Sigmoid colon (tissue), 6 donors: ENCODE measurements at regions not wholly inside any gene's neighbourhood (a gene's known extent, or its start where the extent isn't known, plus 50 kb on each side); places are given as distances from the start of the nearest gene placed in this dataset.

ENCODE experiments used
- DNase-seq: peaks from one replicate; pipeline ENCODE4 v3.0.0-alpha.2; 2019
- H3K27ac ChIP-seq, 4 donors: fragments of 200-600 bp; sonication (generic); one replicate each; pipeline ENCODE4 v1.5.1; 2016 to 2019; ENCODE audit warnings: mild to moderate bottlenecking in 1 of 4
- H3K27me3 ChIP-seq, 3 donors: fragments of 200-600 bp; sonication (generic); one replicate each; pipeline ENCODE4 v1.5.1; 2019; ENCODE audit warnings: mild to moderate bottlenecking in 1 of 3
- H3K36me3 ChIP-seq, 4 donors: fragments of 200-600 bp; sonication (generic); one replicate each; pipeline ENCODE4 v1.5.1; 2016 to 2019
- H3K4me1 ChIP-seq, 4 donors: fragments of 200-600 bp; sonication (generic); one replicate each; pipeline ENCODE4 v1.5.1; 2017 to 2019
- H3K4me3 ChIP-seq, 4 donors: fragments of 200-600 bp; sonication (generic); one replicate each; pipeline ENCODE4 v1.5.1; 2017 to 2019; ENCODE audit warnings: mild to moderate bottlenecking in 2 of 4, moderate library complexity in 1 of 4
- H3K9me3 ChIP-seq, 4 donors: fragments of 200-600 bp in 3 of 4; sonication (generic) in 3 of 4; one replicate each; pipeline versions ENCODE4 v1.5.1 to v1.6.1; 2013 to 2019
- EP300 ChIP-seq, 4 donors: sonication (generic); formaldehyde crosslinking; IDR thresholded peaks; one replicate each; pipeline ENCODE4 v1.6.1; 2017; ENCODE audit warnings: antibody characterized with exemption in 4 of 4
- POLR2A ChIP-seq, 2 donors: fragments of 450-650 bp; IDR thresholded peaks; one replicate each; pipeline ENCODE4 v1.6.1; 2016; ENCODE audit warnings: antibody characterized with exemption in 2 of 2, mild to moderate bottlenecking in 2 of 2, moderate library complexity in 2 of 2
- POLR2AphosphoS5 ChIP-seq, 4 donors: sonication (generic); formaldehyde crosslinking; IDR thresholded peaks; one replicate each; pipeline ENCODE4 v1.6.1; 2017; ENCODE audit warnings: antibody characterized with exemption in 4 of 4
- WGBS, 2 donors: extraction: QIAGEN DNeasy Blood & Tissue Kit; methylation state at CpG; one replicate each; pipeline ENCODE4 v1.1.7; 2013; 5-methylcytosine and 5-hydroxymethylcytosine counted together
- intact Hi-C: fragments of 100-400 bp; cut with DNase I; formaldehyde crosslinking; loops from one replicate; pipeline ENCODE4 v1.15.1; 2023
- TF ChIP-seq, protein P1 (sequence below), 4 experiments: fragments of 450-650 bp in 3 of 4; fragments of 200-600 bp in 1 of 4; IDR thresholded peaks; one replicate each; pipeline ENCODE4 v1.5.1; 2016 to 2019; ENCODE audit warnings: antibody characterized with exemption in 4 of 4, mild to moderate bottlenecking in 3 of 4, moderate library complexity in 2 of 4
- donor health status: healthy with polysubstance abuse.
- donor health status: healthy.

- TF ChIP-seq EP300 (IDR thresholded peaks at IDR 0.05) (no peak), POLR2A (IDR thresholded peaks at IDR 0.05) (no peak), POLR2AphosphoS5 (IDR thresholded peaks at IDR 0.05) (no peak)
- TF ChIP-seq, protein P1, sequence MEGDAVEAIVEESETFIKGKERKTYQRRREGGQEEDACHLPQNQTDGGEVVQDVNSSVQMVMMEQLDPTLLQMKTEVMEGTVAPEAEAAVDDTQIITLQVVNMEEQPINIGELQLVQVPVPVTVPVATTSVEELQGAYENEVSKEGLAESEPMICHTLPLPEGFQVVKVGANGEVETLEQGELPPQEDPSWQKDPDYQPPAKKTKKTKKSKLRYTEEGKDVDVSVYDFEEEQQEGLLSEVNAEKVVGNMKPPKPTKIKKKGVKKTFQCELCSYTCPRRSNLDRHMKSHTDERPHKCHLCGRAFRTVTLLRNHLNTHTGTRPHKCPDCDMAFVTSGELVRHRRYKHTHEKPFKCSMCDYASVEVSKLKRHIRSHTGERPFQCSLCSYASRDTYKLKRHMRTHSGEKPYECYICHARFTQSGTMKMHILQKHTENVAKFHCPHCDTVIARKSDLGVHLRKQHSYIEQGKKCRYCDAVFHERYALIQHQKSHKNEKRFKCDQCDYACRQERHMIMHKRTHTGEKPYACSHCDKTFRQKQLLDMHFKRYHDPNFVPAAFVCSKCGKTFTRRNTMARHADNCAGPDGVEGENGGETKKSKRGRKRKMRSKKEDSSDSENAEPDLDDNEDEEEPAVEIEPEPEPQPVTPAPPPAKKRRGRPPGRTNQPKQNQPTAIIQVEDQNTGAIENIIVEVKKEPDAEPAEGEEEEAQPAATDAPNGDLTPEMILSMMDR (IDR thresholded peaks at IDR 0.05), result no peak
These were observed 365.0 kb downstream of the SV2B start for GRCh38 chr15:91465086-91465485.

DNA sequence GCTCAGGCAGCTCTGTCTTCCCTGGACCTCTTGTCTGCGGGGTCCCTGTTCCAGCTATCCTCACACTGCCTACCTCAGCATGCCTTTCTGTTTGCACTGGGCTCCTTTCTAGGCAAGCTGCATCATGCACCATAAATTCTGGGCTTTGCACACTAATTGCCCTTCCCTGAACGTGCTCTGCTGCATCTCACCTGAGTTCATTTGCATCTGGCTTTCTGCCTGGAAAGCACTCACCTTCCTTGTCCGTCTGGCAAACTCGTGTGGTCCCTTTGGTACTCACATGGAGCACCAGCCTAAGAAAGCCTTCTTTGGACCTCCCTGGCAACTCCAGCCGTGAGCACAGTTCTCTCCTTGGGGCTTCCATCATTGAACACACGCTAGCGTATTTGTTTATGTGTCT is 365.6 kb downstream of the SV2B start:
- no peaks in the 10 kb centered on the region for H3K9me3 ChIP-seq
- intact Hi-C loops, result no loop called here
- TF ChIP-seq POLR2AphosphoS5 (IDR thresholded peaks at IDR 0.05), result no peak
- no peak for TF ChIP-seq EP300 (IDR thresholded peaks at IDR 0.05)
- no peak for TF ChIP-seq POLR2A (IDR thresholded peaks at IDR 0.05)
- TF ChIP-seq, protein P1 (IDR thresholded peaks at IDR 0.05), result no peak
- 24 to 72% methylated on average over 7 of the region's 7 CpGs for WGBS, 2 donors
- no peak overlapping the region for H3K27ac ChIP-seq
- no peak overlapping the region for H3K4me3 ChIP-seq
- H3K4me1 ChIP-seq, result no peaks in the 10 kb centered on the region
- H3K36me3 ChIP-seq, result no peaks in the 10 kb centered on the region
- DNase-seq, result no peak
- H3K27me3 ChIP-seq, result no peaks in the 10 kb centered on the region

More at GRCh38 chr15:91465086-91465485, 365.0 kb downstream of the SV2B start:
- no peak overlapping the region for H3K27ac ChIP-seq
- DNase-seq, result no peak
- H3K36me3 ChIP-seq, result no peaks in the 10 kb centered on the region
- 43 to 81% methylated on average over 4 of the region's 4 CpGs for WGBS, 2 donors
- intact Hi-C loops, result no loop called here
- no peaks in the 10 kb centered on the region for H3K9me3 ChIP-seq
- H3K27me3 ChIP-seq, result no peaks in the 10 kb centered on the region
- no peaks in the 10 kb centered on the region for H3K4me1 ChIP-seq
- no peak overlapping the region for H3K4me3 ChIP-seq

DNA sequence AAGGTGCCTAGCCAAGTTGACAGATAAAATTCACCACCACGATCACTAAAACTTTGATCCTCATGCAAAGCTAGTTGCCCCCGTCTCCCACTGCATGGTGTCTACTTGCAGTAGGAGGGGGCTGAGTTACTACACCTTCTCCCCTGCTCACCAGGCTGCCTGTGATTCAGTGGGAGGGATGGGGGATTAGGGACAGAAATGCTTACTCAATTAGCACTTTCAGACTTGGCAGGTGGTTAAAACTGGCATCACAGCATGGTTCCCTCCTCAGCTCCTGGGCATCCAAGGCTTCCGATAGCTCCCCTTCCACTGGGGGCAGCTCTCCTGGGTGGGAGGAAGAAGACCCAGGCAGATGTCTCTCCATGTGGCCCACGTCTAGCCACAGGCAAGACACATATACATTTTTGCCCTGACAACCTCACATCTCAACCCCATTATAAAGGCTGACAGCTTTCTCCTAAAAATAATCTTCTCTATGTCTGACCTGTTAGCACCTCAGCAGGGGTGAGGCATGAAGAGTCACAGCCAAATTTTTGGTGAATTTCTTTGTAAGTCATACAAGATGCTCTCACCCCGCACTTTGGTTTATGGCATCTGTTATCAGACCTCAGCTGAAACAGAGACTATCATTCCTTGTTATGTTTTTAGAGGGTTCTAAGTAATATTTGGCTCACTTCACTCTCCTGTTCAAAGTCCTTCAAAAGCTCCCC is 369.0 kb downstream of the SV2B start:
- Histone ChIP-seq H3K9me3 (no peaks in the 10 kb centered on the region), H3K27ac (no peak overlapping the region), H3K36me3 (no peaks in the 10 kb centered on the region), H3K4me3 (no peak overlapping the region), H3K27me3 (no peaks in the 10 kb centered on the region), H3K4me1 (no peaks in the 10 kb centered on the region)
- TF ChIP-seq EP300 (IDR thresholded peaks at IDR 0.05) (no peak), POLR2A (IDR thresholded peaks at IDR 0.05) (no peak), POLR2AphosphoS5 (IDR thresholded peaks at IDR 0.05) (no peak)
- TF ChIP-seq, protein P1 (IDR thresholded peaks at IDR 0.05), result no peak
- WGBS, 2 donors, result 79 to 86% methylated on average over 5 of the region's 5 CpGs
- intact Hi-C loops, result no loop called here
- no peak for DNase-seq

DNA sequence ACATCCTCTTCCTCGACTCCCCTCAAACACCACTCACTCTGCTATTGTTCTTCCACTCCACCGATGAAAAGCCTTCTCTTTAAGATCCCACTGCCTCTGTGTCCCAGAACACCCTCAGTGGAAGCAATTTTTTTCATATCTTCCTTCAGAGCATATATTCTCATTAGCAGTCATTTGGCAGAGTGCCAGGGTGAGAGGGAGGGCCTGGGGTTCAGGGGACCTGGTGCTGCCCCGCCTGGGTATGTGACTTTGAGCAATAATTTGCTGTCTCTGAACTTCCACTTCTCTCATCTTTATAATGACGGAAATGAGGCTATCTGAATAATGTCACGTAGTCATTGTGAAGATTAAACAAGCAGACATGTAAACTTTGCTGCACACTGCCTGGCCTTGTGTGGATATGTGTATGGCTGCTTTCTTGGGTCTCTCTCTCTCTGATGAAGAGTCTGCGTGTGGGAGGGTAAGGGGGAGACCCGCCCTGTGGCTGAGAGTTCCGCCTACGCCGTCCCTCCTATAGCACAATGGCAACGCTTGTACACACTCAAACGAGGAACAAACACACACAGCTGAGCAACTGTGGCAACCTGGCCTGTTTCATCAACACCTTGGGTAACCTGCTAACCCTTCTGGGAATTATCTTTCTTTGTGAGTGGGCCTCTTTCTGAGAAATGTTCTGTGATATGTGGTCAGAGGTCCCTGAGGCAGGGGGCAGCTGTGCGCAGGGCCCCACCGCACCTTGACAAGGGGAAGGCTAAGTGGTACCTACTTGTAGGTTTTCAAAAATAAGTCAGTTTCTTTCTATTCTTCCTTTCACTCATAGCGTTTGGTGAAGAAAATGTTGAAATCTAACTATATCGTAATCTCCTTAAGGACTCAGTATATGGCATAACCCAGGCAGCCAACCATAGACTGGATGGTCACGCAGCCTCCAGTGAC is 369.8 kb downstream of the SV2B start:
- DNase-seq, result no peak
- 38 to 56% methylated on average over 17 of the region's 17 CpGs for WGBS, 2 donors
- Histone ChIP-seq H3K36me3 (no peaks in the 10 kb centered on the region), H3K9me3 (no peaks in the 10 kb centered on the region), H3K4me1 (no peaks in the 10 kb centered on the region), H3K27ac (no peak overlapping the region), H3K4me3 (no peak overlapping the region), H3K27me3 (no peaks in the 10 kb centered on the region)
- TF ChIP-seq POLR2AphosphoS5 (IDR thresholded peaks at IDR 0.05) (no peak), EP300 (IDR thresholded peaks at IDR 0.05) (no peak), POLR2A (IDR thresholded peaks at IDR 0.05) (no peak)
- TF ChIP-seq, protein P1 (IDR thresholded peaks at IDR 0.05), result no peak
- intact Hi-C loops, result no loop called here
